BJ (cell line): ENCODE measurements at regions not wholly inside any gene's neighbourhood (a gene's known extent, or its start where the extent isn't known, plus 50 kb on each side); places are given as distances from the start of the nearest gene placed in this dataset.

Experiments used
- CTCF ChIA-PET: fragments of 350-600 bp; formaldehyde crosslinking; extraction: SDS; loops from one replicate; lab custom pipeline; 2021; ENCODE audit warnings: antibody characterized with exemption, inconsistent platforms; lab: Yijun Ruan, JAX
- POLR2A ChIA-PET: fragments of 300-600 bp; sonication (Branson Sonifier 250); formaldehyde crosslinking; extraction: SDS; loops from one replicate; lab custom pipeline; 2021; ENCODE audit warnings: antibody characterized with exemption; lab: Charles Lee
- DNase-seq: peaks from one replicate; pipeline ENCODE4 v3.0.0-alpha.2; 2011; ENCODE audit warnings: low read depth
- H3K27me3 ChIP-seq: 2 replicates; pipeline ENCODE4 v1.6.0; 2011; ENCODE audit warnings: low read length; ENCODE audit not compliant: control insufficient read depth, insufficient read depth
- H3K36me3 ChIP-seq: 2 replicates; pipeline ENCODE4 v1.5.1; 2011; ENCODE audit warnings: low read length; ENCODE audit not compliant: control insufficient read depth, insufficient read depth
- H3K4me3 ChIP-seq: 2 replicates; pipeline ENCODE4 v1.5.1; 2011; ENCODE audit warnings: low read depth, mild to moderate bottlenecking, control low read depth, low read length
- CTCF ChIP-seq: IDR thresholded peaks from 2 replicates; pipeline ENCODE4 v1.5.1; 2011; ENCODE audit warnings: low read depth, mild to moderate bottlenecking, control low read depth, inconsistent platforms, low read length, moderate library complexity; ENCODE audit not compliant: insufficient read depth

GRCh38 chr20:53706008-53706465 is 112.4 kb upstream of the ZNF217 start:
- Histone ChIP-seq H3K36me3 (no peaks in the 10 kb centered on the region), H3K4me3 (no peak overlapping the region), H3K27me3 (no peaks in the 10 kb centered on the region)
- CTCF ChIA-PET, result interaction anchor here (1.0 kb wide), 1 partner anchor 30 kb away, joined by 3 read pairs; no protein-coding TSS in a partner anchor
- no peak for TF ChIP-seq CTCF
- peak; percentile 23 for DNase-seq
- POLR2A ChIA-PET, result interaction anchor here (0.5 kb wide), 1 partner anchor 104 kb away, joined by 4 read pairs; no protein-coding TSS in a partner anchor

GRCh38 chr20:53702617-53703016 is 109.0 kb upstream of the ZNF217 start:
- H3K27me3 ChIP-seq, result no peaks in the 10 kb centered on the region
- H3K4me3 ChIP-seq, result no peak overlapping the region
- CTCF ChIA-PET, result interaction anchor here (0.8 kb wide), 1 partner anchor 215 kb away, joined by 4 read pairs; no protein-coding TSS in a partner anchor
- POLR2A ChIA-PET, result no interaction called here
- no peak for DNase-seq
- no peak for TF ChIP-seq CTCF
- no peaks in the 10 kb centered on the region for H3K36me3 ChIP-seq

DNA sequence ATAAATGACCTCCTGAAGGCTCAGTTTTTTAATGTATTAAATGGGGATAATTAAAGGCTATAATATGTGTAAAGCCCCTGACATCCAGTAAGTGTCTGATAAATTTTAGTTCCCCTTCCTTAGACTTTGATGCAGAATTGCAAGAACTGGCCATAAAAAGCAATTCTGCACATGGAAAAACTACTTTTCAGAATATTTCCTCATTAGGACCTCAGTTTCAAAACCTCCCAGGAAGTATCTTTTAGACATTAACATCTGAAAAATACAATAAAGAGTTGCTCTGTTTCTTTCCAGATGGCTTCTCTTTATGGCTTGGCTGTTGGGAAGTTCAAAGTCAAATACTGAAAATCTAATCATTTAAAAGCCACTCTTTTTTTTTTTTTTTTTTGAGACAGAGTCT is 106.3 kb upstream of the ZNF217 start:
- TF ChIP-seq CTCF, result no peak
- POLR2A ChIA-PET, result no interaction called here
- Histone ChIP-seq H3K27me3 (no peaks in the 10 kb centered on the region), H3K4me3 (no peak overlapping the region), H3K36me3 (no peaks in the 10 kb centered on the region)
- DNase-seq, result no peak
- CTCF ChIA-PET, result no interaction called here

DNA sequence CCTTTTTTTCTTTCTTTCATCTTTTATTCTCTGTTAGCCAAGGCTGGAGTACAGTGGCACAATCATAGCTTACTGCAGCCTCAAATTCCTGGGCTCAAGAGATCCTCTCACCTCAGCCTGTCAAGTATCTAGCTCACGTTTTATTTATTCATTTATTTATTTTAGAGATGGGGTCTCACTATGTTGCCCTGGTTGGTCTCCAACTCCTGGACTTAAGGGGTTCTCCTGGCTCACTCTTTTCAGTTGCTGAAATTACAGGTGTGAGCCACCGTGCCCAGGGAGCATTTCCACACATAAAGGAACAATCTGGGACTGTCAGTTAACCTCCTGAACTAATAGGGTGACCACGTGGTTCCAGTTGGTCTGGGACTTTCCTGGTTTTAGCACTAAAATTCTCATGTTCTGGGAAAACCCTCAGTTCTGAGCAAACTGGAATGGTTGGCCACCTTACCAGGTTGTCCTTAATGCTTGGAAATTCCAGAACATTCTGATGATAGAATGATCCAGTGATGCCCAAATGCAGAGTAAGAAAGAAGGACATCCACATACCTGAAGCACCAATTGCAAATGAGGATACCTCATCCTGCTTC is 105.5 kb upstream of the ZNF217 start:
- POLR2A ChIA-PET, result no interaction called here
- Histone ChIP-seq H3K4me3 (no peak overlapping the region), H3K27me3 (no peaks in the 10 kb centered on the region), H3K36me3 (no peaks in the 10 kb centered on the region)
- DNase-seq, result no peak
- no peak for TF ChIP-seq CTCF
- CTCF ChIA-PET, result no interaction called here

GRCh38 chr20:53698371-53698978 is 104.8 kb upstream of the ZNF217 start:
- DNase-seq, result no peak
- POLR2A ChIA-PET, result no interaction called here
- Histone ChIP-seq H3K36me3 (no peaks in the 10 kb centered on the region), H3K4me3 (no peak overlapping the region), H3K27me3 (no peaks in the 10 kb centered on the region)
- no peak for TF ChIP-seq CTCF
- CTCF ChIA-PET, result no interaction called here
